ENCODE measurements at regions not wholly inside any gene's neighbourhood (a gene's known extent, or its start where the extent isn't known, plus 50 kb on each side); places are given as distances from the start of the nearest gene placed in this dataset.

GRCh38 chr6:148222846-148223245, 119.8 kb upstream of the SASH1 start:
- Histone ChIP-seq H3K9me3 (ENCODE audit: severe bottlenecking) (no peaks in the 10 kb centered on the region), H3K36me3 (ENCODE audit: low read depth) (no peaks in the 10 kb centered on the region), H3K4me3 (ENCODE audit: severe bottlenecking) (no peak overlapping the region), H3K27me3 (ENCODE audit: insufficient read depth, poor library complexity, severe bottlenecking) (no peaks in the 10 kb centered on the region), H3K27ac (ENCODE audit: poor library complexity, severe bottlenecking) (no peak overlapping the region), H3K4me1 (ENCODE audit: insufficient read depth, poor library complexity, severe bottlenecking) (peaks cover 12% of the 10 kb centered on the region)
- no peak for TF ChIP-seq CTCF (IDR thresholded peaks at IDR 0.05; ENCODE audit: poor library complexity, severe bottlenecking)
- ATAC-seq (ENCODE audit: low read depth), result no peak
- DNase-seq (ENCODE audit: low spot score), result no peak

- TF ChIP-seq CTCF (IDR thresholded peaks at IDR 0.05; ENCODE audit: poor library complexity, severe bottlenecking), result no peak
- no peaks in the 10 kb centered on the region for H3K27me3 ChIP-seq (ENCODE audit: insufficient read depth, poor library complexity, severe bottlenecking)
- no peak overlapping the region for H3K27ac ChIP-seq (ENCODE audit: poor library complexity, severe bottlenecking)
- peaks cover 12% of the 10 kb centered on the region for H3K4me1 ChIP-seq (ENCODE audit: insufficient read depth, poor library complexity, severe bottlenecking)
- ATAC-seq (ENCODE audit: low read depth), result peak; percentile 70; the same call in 2 of the 3 replicates
- H3K9me3 ChIP-seq (ENCODE audit: severe bottlenecking), result no peaks in the 10 kb centered on the region
- H3K36me3 ChIP-seq (ENCODE audit: low read depth), result no peaks in the 10 kb centered on the region
- DNase-seq (ENCODE audit: low spot score), result no peak
- no peak overlapping the region for H3K4me3 ChIP-seq (ENCODE audit: severe bottlenecking)
Measured at GRCh38 chr6:148223424-148223842, 119.2 kb upstream of the SASH1 start.

- Histone ChIP-seq H3K4me1 (ENCODE audit: insufficient read depth, poor library complexity, severe bottlenecking) (peaks cover 14% of the 10 kb centered on the region), H3K36me3 (ENCODE audit: low read depth) (no peaks in the 10 kb centered on the region), H3K27ac (ENCODE audit: poor library complexity, severe bottlenecking) (no peak overlapping the region), H3K4me3 (ENCODE audit: severe bottlenecking) (no peak overlapping the region), H3K9me3 (ENCODE audit: severe bottlenecking) (no peaks in the 10 kb centered on the region), H3K27me3 (ENCODE audit: insufficient read depth, poor library complexity, severe bottlenecking) (no peaks in the 10 kb centered on the region)
- no peak for DNase-seq (ENCODE audit: low spot score)
- no peak for ATAC-seq (ENCODE audit: low read depth)
- no peak for TF ChIP-seq CTCF (IDR thresholded peaks at IDR 0.05; ENCODE audit: poor library complexity, severe bottlenecking)
Measured at GRCh38 chr6:148225871-148226270, 116.8 kb upstream of the SASH1 start.

GRCh38 chr6:148226284-148226683, 116.4 kb upstream of the SASH1 start:
- H3K27ac ChIP-seq (ENCODE audit: poor library complexity, severe bottlenecking), result no peak overlapping the region
- no peak for TF ChIP-seq CTCF (IDR thresholded peaks at IDR 0.05; ENCODE audit: poor library complexity, severe bottlenecking)
- H3K4me3 ChIP-seq (ENCODE audit: severe bottlenecking), result no peak overlapping the region
- DNase-seq (ENCODE audit: low spot score) (no peak), ATAC-seq (ENCODE audit: low read depth) (no peak)
- no peaks in the 10 kb centered on the region for H3K36me3 ChIP-seq (ENCODE audit: low read depth)
- no peaks in the 10 kb centered on the region for H3K9me3 ChIP-seq (ENCODE audit: severe bottlenecking)
- H3K27me3 ChIP-seq (ENCODE audit: insufficient read depth, poor library complexity, severe bottlenecking), result no peaks in the 10 kb centered on the region
- peaks cover 18% of the 10 kb centered on the region for H3K4me1 ChIP-seq (ENCODE audit: insufficient read depth, poor library complexity, severe bottlenecking)

GRCh38 chr6:148231572-148231971, 111.1 kb upstream of the SASH1 start:
- Histone ChIP-seq H3K4me1 (ENCODE audit: insufficient read depth, poor library complexity, severe bottlenecking) (peaks cover 30% of the 10 kb centered on the region), H3K9me3 (ENCODE audit: severe bottlenecking) (no peaks in the 10 kb centered on the region), H3K4me3 (ENCODE audit: severe bottlenecking) (no peak overlapping the region), H3K27ac (ENCODE audit: poor library complexity, severe bottlenecking) (peak overlapping the region; percentile 73), H3K27me3 (ENCODE audit: insufficient read depth, poor library complexity, severe bottlenecking) (no peaks in the 10 kb centered on the region), H3K36me3 (ENCODE audit: low read depth) (no peaks in the 10 kb centered on the region)
- DNase-seq (ENCODE audit: low spot score) (no peak), ATAC-seq (ENCODE audit: low read depth) (peak; percentile 79)
- no peak for TF ChIP-seq CTCF (IDR thresholded peaks at IDR 0.05; ENCODE audit: poor library complexity, severe bottlenecking)

Measured in RWPE2 (cell line).